GM12878 (cell line): ENCODE measurements at regions not wholly inside any gene's neighbourhood (a gene's known extent, or its start where the extent isn't known, plus 50 kb on each side); places are given as distances from the start of the nearest gene placed in this dataset.

Source experiments
- ATAC-seq: fragments of 200-7000 bp; cut with Tn5 transposase; 3 replicates; pipeline ENCODE4 v1.9.1; 2020; ENCODE audit warnings: mild to moderate bottlenecking, moderate library complexity
- BruUV-seq: library from RNA; stranded (reverse); fragments of 400-500 nt; replicated peaks from 2 replicates; lab custom pipeline; 2021; lab: Mats Ljungman, UMichigan
- CTCF ChIA-PET: fragments of 300-600 bp; sonication (Branson Sonifier 250); formaldehyde crosslinking; extraction: SDS; loops from one replicate; lab custom pipeline; 2021; ENCODE audit warnings: inconsistent platforms; lab: Yijun Ruan, JAX
- POLR2A ChIA-PET: fragments of 350-600 bp; formaldehyde crosslinking; extraction: SDS; loops from one replicate; lab custom pipeline; 2021; ENCODE audit warnings: inconsistent platforms; lab: Charles Lee
- RAD21 ChIA-PET: fragments of 300-600 bp; sonication (Branson Sonifier 250); formaldehyde crosslinking; loops from one replicate; lab custom pipeline; 2023; ENCODE audit warnings: antibody characterized with exemption; ENCODE audit not compliant: unreplicated experiment; lab: Charles Lee
- SMC1A ChIA-PET: fragments of 300-600 bp; sonication (Branson Sonifier 250); formaldehyde crosslinking; loops from one replicate; lab custom pipeline; 2023; ENCODE audit not compliant: unreplicated experiment, uncharacterized antibody; lab: Charles Lee
- DNase-seq: peaks from one replicate; pipeline ENCODE4 v3.0.0-alpha.2; 2011; ENCODE audit warnings: low read depth, low spot score
- FAIRE-seq: peaks from 3 replicates; lab custom pipeline; 2011; peaks lifted over from hg19 to GRCh38; lab: Jason Lieb, UNC
- H2AFZ ChIP-seq: 2 replicates; pipeline ENCODE4 v1.6.0; 2011; ENCODE audit warnings: low read depth, low read length, control low read depth; ENCODE audit not compliant: control insufficient read depth
- H3K27ac ChIP-seq: 2 replicates; pipeline ENCODE4 v1.5.1; 2011; ENCODE audit warnings: control low read depth; ENCODE audit not compliant: control insufficient read depth, insufficient read depth
- H3K27me3 ChIP-seq, 2 experiments: replicated peaks in 1 of 2; 2 replicates each; pipeline versions ENCODE4 v1.6.0 to v1.6.1; 2011; ENCODE audit warnings: low read length in 1 of 2; ENCODE audit not compliant: control insufficient read depth in 2 of 2, insufficient read depth in 2 of 2
- H3K36me3 ChIP-seq, 2 experiments: 2 replicates each; pipeline ENCODE4 v1.5.1; 2011; ENCODE audit warnings: low read length in 1 of 2; ENCODE audit not compliant: control insufficient read depth in 2 of 2, insufficient read depth in 2 of 2
- H3K4me1 ChIP-seq: 2 replicates; pipeline ENCODE4 v1.6.1; 2011; ENCODE audit warnings: mild to moderate bottlenecking, low read length, moderate library complexity, mixed read lengths; ENCODE audit not compliant: control insufficient read depth, insufficient read depth
- H3K4me2 ChIP-seq: 2 replicates; pipeline ENCODE4 v1.6.0; 2011; ENCODE audit warnings: control low read depth; ENCODE audit not compliant: control insufficient read depth, insufficient read depth
- H3K4me3 ChIP-seq: fragments of 200-600 bp; sonication (generic); 2 replicates; pipeline ENCODE4 v1.5.1; 2016
- H3K79me2 ChIP-seq: 2 replicates; pipeline ENCODE4 v1.6.0; 2011; ENCODE audit warnings: low read length; ENCODE audit not compliant: control insufficient read depth, insufficient read depth
- H3K9ac ChIP-seq: 2 replicates; pipeline ENCODE4 v1.8.0; 2011; ENCODE audit warnings: low read length, control low read depth, mixed read lengths; ENCODE audit not compliant: control insufficient read depth, insufficient read depth
- H3K9me3 ChIP-seq: replicated peaks from 3 replicates; pipeline ENCODE4 v1.5.1; 2011; ENCODE audit warnings: mild to moderate bottlenecking, low read length; ENCODE audit not compliant: control insufficient read depth, insufficient read depth
- H4K20me1 ChIP-seq: 2 replicates; pipeline ENCODE4 v1.6.0; 2011; ENCODE audit not compliant: control insufficient read depth, insufficient read depth
- BCLAF1 ChIP-seq: fragments of 450-650 bp; IDR thresholded peaks from 2 replicates; pipeline ENCODE4 v1.6.1; 2017; ENCODE audit warnings: antibody characterized with exemption, mild to moderate bottlenecking, moderate library complexity
- BMI1 ChIP-seq: fragments of 450-650 bp; IDR thresholded peaks from 2 replicates; pipeline ENCODE4 v1.6.1; 2016; ENCODE audit warnings: mild to moderate bottlenecking, moderate library complexity, borderline replicate concordance
- BRCA1 ChIP-seq: IDR thresholded peaks from 2 replicates; pipeline ENCODE4 v1.6.1; 2011; ENCODE audit warnings: low read depth, low read length, improper control_type of control experiment
- CBX3 ChIP-seq: fragments of 200-600 bp; sonication (generic); IDR thresholded peaks from 2 replicates; pipeline ENCODE4 v1.6.1; 2016; ENCODE audit warnings: low read depth, borderline replicate concordance
- CREB1 ChIP-seq: IDR thresholded peaks from 2 replicates; pipeline ENCODE4 v1.6.1; 2012; ENCODE audit warnings: low read depth, mild to moderate bottlenecking, inconsistent platforms
- ETV6 ChIP-seq, 2 experiments: fragments of 450-650 bp in 1 of 2; IDR thresholded peaks in 1 of 2; conservative IDR thresholded peaks in 1 of 2; 2 replicates each; pipeline ENCODE4 v1.6.1; 2014; ENCODE audit warnings: antibody characterized with exemption in 1 of 2, borderline replicate concordance in 1 of 2, low read depth in 1 of 2, mild to moderate bottlenecking in 1 of 2, moderate library complexity in 1 of 2
- HDGF ChIP-seq: fragments of 450-650 bp; IDR thresholded peaks from 2 replicates; pipeline ENCODE4 v1.6.1; 2016; ENCODE audit warnings: antibody characterized with exemption
- MTA2 ChIP-seq: fragments of 450-650 bp; IDR thresholded peaks from 2 replicates; pipeline ENCODE4 v1.6.1; 2016; ENCODE audit warnings: low read depth, mild to moderate bottlenecking, moderate library complexity
- PAX5 ChIP-seq: IDR thresholded peaks from 2 replicates; pipeline ENCODE4 v1.6.1; 2011; ENCODE audit warnings: low read depth, low read length, borderline replicate concordance
- POLR2A ChIP-seq: IDR thresholded peaks from 2 replicates; pipeline ENCODE4 v1.6.1; 2011; ENCODE audit warnings: low read depth, mild to moderate bottlenecking, low read length
- RB1 ChIP-seq: fragments of 450-650 bp; formaldehyde crosslinking; IDR thresholded peaks from 2 replicates; pipeline ENCODE4 v1.6.1; 2017; ENCODE audit warnings: mild to moderate bottlenecking, borderline replicate concordance
- SRF ChIP-seq, 2 experiments: IDR thresholded peaks; 2 replicates each; pipeline ENCODE4 v1.6.1; 2011; ENCODE audit warnings: low read depth in 2 of 2, low read length in 2 of 2, mild to moderate bottlenecking in 1 of 2, moderate library complexity in 1 of 2
- WGBS: methylation state at CpG from one replicate; pipeline ENCODE4 v1.1.6; 2016; ENCODE audit warnings: low lambda C conversion rate; ENCODE audit not compliant: insufficient replicate concordance, insufficient coverage; ENCODE audit errors: missing lambda C conversion rate; 5-methylcytosine and 5-hydroxymethylcytosine counted together
- in situ Hi-C: fragments of 300-500 bp; cut with MboI; formaldehyde crosslinking; loops from 9 replicates; pipeline ENCODE4 v1.14.3; 2018; ENCODE audit warnings: mixed read lengths
- intact Hi-C: fragments of 100-400 bp; cut with micrococcal nuclease; formaldehyde crosslinking; loops from one replicate; pipeline ENCODE4 v1.14.2; 2022; ENCODE audit not compliant: unreplicated experiment
- TF ChIP-seq, protein P1 (sequence below): fragments of 450-650 bp; formaldehyde crosslinking; IDR thresholded peaks from 2 replicates; pipeline ENCODE4 v1.4.0; 2022; ENCODE audit warnings: mild to moderate bottlenecking, moderate library complexity
- TF ChIP-seq, protein P2 (sequence below): IDR thresholded peaks from 2 replicates; pipeline ENCODE4 v1.6.1; 2011; ENCODE audit warnings: low read depth, mild to moderate bottlenecking, low read length, moderate library complexity, borderline replicate concordance; ENCODE audit errors: extremely low read depth

DNA sequence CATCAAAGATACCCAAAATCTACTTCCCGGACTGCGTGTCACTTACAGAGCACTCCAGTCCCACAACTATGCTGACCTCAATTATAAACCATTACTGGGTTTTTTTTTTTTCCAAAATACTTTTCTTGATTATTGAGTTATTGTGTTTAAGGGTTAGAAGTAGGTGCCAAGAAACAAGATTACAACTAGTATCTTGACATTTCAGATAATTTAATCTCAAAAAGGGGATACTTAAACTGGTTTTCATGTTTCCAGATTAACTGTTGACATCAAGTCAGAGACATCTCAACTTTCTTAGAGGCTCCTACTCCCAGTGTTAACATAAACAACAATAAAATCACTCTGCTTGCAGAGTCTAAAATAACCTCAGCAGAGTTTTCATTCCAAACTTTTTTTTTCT is 131.2 kb upstream of the ARID2 start:
- CTCF ChIA-PET = interaction anchor here (0.7 kb wide), 1 partner anchor 1172 kb away, joined by 4 read pairs; no protein-coding TSS in a partner anchor

More for the DNA sequence above, 131.2 kb upstream of the ARID2 start:
- ATAC-seq (no peak), DNase-seq (no peak), FAIRE-seq (no peak)
- no peak overlapping the region for H3K4me2 ChIP-seq
- BruUV-seq = no TSS peak
- no peaks in the 10 kb centered on the region for H3K79me2 ChIP-seq
- H3K9me3 ChIP-seq = no peaks in the 10 kb centered on the region
- in situ Hi-C loops = no loop called here
- ChIA-PET RAD21 (interaction anchor here (0.7 kb wide), 1 partner anchor 70 kb away, joined by 4 read pairs; no protein-coding TSS in a partner anchor), SMC1A (interaction anchor here (1.6 kb wide), 1 partner anchor 16 kb away, joined by 4 read pairs; no protein-coding TSS in a partner anchor), POLR2A (no interaction called here)
- intact Hi-C loops = no loop called here
- no peak overlapping the region for H3K4me3 ChIP-seq
- 32% methylated on average over 2 of the region's 2 CpGs for WGBS
- TF ChIP-seq POLR2A = no peak
- no peak for TF ChIP-seq CREB1
- TF ChIP-seq, protein P1, sequence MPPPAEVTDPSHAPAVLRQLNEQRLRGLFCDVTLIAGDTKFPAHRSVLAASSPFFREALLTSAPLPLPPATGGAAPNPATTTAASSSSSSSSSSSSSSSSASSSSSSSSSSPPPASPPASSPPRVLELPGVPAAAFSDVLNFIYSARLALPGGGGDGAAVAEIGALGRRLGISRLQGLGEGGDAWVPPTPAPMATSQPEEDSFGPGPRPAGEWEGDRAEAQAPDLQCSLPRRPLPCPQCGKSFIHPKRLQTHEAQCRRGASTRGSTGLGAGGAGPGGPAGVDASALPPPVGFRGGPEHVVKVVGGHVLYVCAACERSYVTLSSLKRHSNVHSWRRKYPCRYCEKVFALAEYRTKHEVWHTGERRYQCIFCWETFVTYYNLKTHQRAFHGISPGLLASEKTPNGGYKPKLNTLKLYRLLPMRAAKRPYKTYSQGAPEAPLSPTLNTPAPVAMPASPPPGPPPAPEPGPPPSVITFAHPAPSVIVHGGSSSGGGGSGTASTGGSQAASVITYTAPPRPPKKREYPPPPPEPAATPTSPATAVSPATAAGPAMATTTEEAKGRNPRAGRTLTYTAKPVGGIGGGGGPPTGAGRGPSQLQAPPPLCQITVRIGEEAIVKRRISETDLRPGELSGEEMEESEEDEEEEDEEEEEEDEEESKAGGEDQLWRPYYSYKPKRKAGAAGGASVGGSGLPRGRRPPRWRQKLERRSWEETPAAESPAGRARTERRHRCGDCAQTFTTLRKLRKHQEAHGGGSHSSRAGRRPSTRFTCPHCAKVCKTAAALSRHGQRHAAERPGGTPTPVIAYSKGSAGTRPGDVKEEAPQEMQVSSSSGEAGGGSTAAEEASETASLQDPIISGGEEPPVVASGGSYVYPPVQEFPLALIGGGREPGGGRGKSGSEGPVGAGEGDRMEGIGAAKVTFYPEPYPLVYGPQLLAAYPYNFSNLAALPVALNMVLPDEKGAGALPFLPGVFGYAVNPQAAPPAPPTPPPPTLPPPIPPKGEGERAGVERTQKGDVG (CRISPR knock-in tag) = no peak
- no peak for TF ChIP-seq BCLAF1
- TF ChIP-seq, protein P2, sequence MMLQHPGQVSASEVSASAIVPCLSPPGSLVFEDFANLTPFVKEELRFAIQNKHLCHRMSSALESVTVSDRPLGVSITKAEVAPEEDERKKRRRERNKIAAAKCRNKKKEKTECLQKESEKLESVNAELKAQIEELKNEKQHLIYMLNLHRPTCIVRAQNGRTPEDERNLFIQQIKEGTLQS = no peak
- no peak for TF ChIP-seq HDGF
- TF ChIP-seq SRF (IDR thresholded peaks at IDR 0.05; ENCODE audit: low read depth in 2 of 2, low read length in 2 of 2) = no peak
- TF ChIP-seq PAX5 = no peak
- TF ChIP-seq RB1 = no peak
- no peak for TF ChIP-seq CBX3
- no peak for TF ChIP-seq BRCA1
- no peak for TF ChIP-seq ETV6 (conservative IDR thresholded peaks at IDR 0.05 in 1 of 2, IDR thresholded peaks at IDR 0.05 in 1 of 2; ENCODE audit: borderline replicate concordance in 1 of 2, low read depth in 1 of 2)
- no peak for TF ChIP-seq BMI1
- no peak for TF ChIP-seq MTA2
- no peaks in the 10 kb centered on the region for H3K36me3 ChIP-seq
- no peaks in the 10 kb centered on the region for H4K20me1 ChIP-seq
- no peaks in the 10 kb centered on the region for H3K4me1 ChIP-seq
- H2AFZ ChIP-seq = no peak overlapping the region
- H3K27ac ChIP-seq = no peak overlapping the region
- H3K9ac ChIP-seq = no peak overlapping the region
- no peaks in the 10 kb centered on the region; a peak in 1 of 4 replicates for H3K27me3 ChIP-seq
